ENCODE measurements at regions not wholly inside any gene's neighbourhood (a gene's known extent, or its start where the extent isn't known, plus 50 kb on each side); places are given as distances from the start of the nearest gene placed in this dataset.

GRCh38 chr16:58821886-58822285, 87.8 kb upstream of the GOT2 start:
- TF ChIP-seq CTCF (IDR thresholded peaks at IDR 0.05) (no peak), POLR2A (IDR thresholded peaks at IDR 0.05; ENCODE audit: low read depth) (no peak), POLR2AphosphoS5 (IDR thresholded peaks at IDR 0.05) (no peak)
